ES-I3 (cell line): ENCODE measurements at regions not wholly inside any gene's neighbourhood (a gene's known extent, or its start where the extent isn't known, plus 50 kb on each side); places are given as distances from the start of the nearest gene placed in this dataset.
"Not testable (repeated sequence)": the region's sequence is repeated elsewhere in the genome, so short reads cannot be mapped to it uniquely, and the experiment has no call there.

Source experiments
- H3K36me3 ChIP-seq: 2 replicates; pipeline ENCODE4 v1.6.1; 2013; ENCODE audit warnings: mild to moderate bottlenecking, low read length, control low read depth, moderate library complexity; ENCODE audit not compliant: insufficient read depth
- H3K4me1 ChIP-seq: 2 replicates; pipeline ENCODE4 v1.6.1; 2013; ENCODE audit warnings: mild to moderate bottlenecking, control low read depth, low read length; ENCODE audit not compliant: insufficient read depth
- H3K9ac ChIP-seq: 2 replicates; pipeline ENCODE4 v1.6.1; 2013; ENCODE audit warnings: low read depth, mild to moderate bottlenecking, low read length, moderate library complexity
- H3K9me3 ChIP-seq: 2 replicates; pipeline ENCODE4 v1.6.1; 2013; ENCODE audit warnings: mild to moderate bottlenecking, low read length, moderate library complexity; ENCODE audit not compliant: control insufficient read depth, insufficient read depth

DNA sequence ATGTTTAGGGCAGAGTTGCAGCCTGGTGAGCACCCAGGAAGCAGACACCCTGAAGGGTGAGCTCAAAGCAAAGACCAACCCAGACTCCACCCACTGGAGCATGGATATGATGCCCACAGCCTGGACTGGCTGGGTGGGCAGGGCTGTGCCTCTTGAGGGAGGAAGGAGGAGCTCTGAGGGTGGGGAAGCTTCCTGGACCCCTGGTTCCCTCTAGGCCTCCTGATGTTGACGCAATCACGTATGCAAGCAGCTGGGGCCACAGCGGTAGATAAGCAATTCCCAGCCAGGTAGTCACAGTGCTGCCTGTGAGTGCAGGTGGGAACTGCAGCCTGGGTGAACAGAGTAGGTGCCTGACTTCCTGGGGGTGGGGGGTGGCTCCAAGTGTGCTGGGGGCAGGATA is 271.5 kb downstream of the CDK5RAP2 start:
- Histone ChIP-seq H3K4me1 (no peaks in the 10 kb centered on the region), H3K9ac (no peak overlapping the region), H3K9me3 (no peaks in the 10 kb centered on the region), H3K36me3 (no peaks in the 10 kb centered on the region; the same call in 1 of the 2 replicates)

DNA sequence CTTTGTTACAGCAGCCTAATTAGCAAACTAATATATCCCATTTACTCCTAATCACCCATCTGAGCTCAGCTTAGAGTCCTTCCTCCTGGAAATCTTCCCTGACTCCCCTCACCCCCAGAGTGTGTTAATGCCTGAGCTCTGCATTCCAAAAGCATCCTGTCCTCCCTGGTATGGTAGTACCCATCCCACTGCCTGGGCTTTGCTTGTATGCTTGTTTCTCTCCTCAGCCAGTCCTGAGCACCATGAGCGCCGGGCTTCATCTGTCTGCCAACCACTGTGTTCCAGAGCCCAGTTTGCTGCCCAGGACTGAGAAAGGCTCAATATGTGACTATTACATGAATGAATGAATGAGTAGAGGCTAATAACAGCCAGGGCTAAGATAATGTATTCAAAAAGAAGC is 272.4 kb downstream of the CDK5RAP2 start:
- no peaks in the 10 kb centered on the region; the same call in 1 of the 2 replicates for H3K36me3 ChIP-seq
- H3K9me3 ChIP-seq, result no peaks in the 10 kb centered on the region
- H3K4me1 ChIP-seq, result no peaks in the 10 kb centered on the region
- H3K9ac ChIP-seq, result no peak overlapping the region

DNA sequence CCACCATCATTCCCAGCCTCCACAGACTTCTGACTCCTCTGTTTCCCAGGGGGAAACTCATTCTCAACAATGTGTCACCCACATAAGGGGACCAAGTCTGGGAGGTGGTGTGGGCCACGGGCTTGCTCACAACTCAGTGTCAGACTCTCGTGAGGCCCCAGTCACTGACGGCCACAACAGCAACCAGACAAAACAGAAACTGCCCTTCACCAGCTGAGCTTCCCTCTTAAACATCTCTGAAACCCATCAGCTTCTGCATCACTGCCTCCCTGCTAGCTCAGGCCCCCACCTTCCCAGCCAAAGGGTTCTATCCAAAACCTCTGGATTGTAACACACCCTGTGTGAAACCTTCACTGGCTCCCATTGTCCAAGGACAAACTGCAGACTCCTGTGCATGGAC is 273.4 kb downstream of the CDK5RAP2 start:
- H3K4me1 ChIP-seq, result no peaks in the 10 kb centered on the region
- H3K9ac ChIP-seq, result no peak overlapping the region
- no peaks in the 10 kb centered on the region for H3K9me3 ChIP-seq
- H3K36me3 ChIP-seq, result no peaks in the 10 kb centered on the region; the same call in 1 of the 2 replicates

DNA sequence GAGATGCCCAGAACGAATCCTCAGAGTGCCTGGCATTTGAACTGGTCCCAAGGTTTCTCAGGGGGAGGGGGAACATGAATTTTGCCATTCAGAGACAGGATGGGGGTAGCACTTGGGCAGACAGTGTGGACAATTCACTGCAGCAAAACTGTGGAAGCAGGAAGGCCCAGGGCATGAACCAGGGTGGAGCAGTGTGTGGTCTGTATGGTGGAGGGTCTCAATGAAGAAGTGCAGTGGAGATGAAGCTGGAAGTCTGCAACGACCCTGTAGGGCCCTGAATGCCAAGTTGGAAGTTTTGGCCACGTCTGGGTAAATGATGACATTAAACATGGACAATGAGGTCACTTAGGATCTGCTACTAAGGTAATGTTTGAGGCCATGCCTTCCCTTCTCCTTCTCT is 273.9 kb downstream of the CDK5RAP2 start:
- H3K9me3 ChIP-seq, result no peaks in the 10 kb centered on the region
- no peaks in the 10 kb centered on the region for H3K4me1 ChIP-seq
- no peak overlapping the region for H3K9ac ChIP-seq
- no peaks in the 10 kb centered on the region for H3K36me3 ChIP-seq

DNA sequence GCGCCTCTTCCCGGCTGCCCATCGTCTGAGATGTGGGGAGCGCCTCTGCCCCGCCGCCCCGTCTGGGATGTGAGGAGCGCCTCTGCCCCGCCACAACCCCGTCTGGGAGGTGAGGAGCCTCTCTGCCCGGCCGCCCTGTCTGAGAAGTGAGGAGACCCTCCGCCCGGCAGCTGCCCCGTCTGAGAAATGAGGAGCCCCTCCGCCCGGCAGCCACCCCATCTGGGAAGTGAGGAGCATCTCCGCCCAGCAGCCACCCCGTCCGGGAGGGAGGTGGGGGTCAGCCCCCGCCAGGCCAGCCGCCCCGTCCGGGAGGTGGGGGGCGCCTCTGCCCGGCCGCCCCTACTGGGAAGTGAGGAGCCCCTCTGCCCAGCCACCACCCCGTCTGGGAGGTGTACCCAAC is 275.1 kb downstream of the CDK5RAP2 start:
- H3K36me3 ChIP-seq, H3K4me1 ChIP-seq, H3K9me3 ChIP-seq, H3K9ac ChIP-seq: not testable (repeated sequence)

DNA sequence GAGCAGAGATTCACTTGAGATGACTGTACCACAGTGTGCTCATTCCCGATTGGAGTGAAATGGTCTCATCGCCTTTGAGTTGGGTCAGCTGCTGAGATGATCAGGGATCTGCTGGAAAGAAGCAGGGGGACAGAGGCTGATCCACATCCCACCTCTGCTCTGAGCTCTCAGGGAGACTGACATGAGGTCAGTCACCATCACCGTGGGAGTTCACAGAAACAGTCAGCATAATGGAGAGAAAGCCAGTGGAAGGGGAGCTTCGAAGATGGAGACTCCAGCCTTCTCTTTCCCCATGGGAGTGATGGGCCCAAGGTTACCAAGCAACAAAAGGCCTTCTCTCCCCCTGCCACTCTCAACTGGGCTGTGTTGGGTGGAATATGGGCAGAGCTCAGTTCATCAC is 276.4 kb downstream of the CDK5RAP2 start:
- Histone ChIP-seq H3K4me1 (no peaks in the 10 kb centered on the region), H3K36me3 (no peaks in the 10 kb centered on the region), H3K9me3 (no peaks in the 10 kb centered on the region), H3K9ac (no peak overlapping the region)

DNA sequence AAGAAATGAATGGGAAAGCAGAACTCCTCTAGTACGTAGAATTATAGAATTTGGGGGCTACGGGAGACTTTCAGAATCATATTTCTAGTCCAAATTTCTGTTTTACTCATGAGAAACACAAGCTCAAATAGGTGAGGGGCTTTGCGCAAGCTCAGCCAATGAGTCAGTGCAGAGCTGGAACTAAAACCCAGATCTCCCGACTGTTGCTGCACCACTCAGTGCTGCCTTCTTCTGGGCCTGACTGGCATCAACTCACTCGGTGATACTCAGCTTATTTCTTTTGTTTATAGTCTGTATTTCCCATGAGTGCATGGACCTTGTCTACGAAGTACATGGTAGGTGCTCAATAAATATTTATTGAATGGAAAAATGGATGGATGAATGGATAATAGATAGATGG is 280.2 kb downstream of the CDK5RAP2 start:
- Histone ChIP-seq H3K36me3 (no peaks in the 10 kb centered on the region), H3K4me1 (no peaks in the 10 kb centered on the region), H3K9me3 (no peaks in the 10 kb centered on the region), H3K9ac (no peak overlapping the region)

DNA sequence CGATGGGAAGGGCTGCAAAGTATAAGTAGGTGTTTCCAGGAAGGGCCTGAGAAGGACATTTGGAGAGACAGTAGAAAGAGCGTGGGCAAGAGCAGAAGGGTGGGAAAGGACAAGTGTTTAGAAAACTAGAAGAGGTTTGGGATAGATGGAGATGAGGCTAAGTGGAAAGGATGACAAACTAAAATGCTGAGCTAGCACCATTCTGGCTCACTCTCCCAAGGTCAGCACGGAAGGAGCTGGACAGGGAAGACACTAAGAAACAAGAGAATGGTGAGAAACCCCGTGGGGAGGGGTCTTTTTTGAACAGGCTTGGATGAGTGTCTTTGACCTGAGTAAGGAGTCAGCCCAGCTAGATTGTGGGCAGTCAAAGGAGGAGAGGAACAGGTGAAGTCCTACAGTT is 286.0 kb downstream of the CDK5RAP2 start:
- H3K9me3 ChIP-seq, result 0 out of 2 replicates have a peak, but pooled peaks cover 2% of the 10 kb centered on the region
- no peaks in the 10 kb centered on the region for H3K36me3 ChIP-seq
- H3K9ac ChIP-seq, result no peak overlapping the region
- no peaks in the 10 kb centered on the region for H3K4me1 ChIP-seq

DNA sequence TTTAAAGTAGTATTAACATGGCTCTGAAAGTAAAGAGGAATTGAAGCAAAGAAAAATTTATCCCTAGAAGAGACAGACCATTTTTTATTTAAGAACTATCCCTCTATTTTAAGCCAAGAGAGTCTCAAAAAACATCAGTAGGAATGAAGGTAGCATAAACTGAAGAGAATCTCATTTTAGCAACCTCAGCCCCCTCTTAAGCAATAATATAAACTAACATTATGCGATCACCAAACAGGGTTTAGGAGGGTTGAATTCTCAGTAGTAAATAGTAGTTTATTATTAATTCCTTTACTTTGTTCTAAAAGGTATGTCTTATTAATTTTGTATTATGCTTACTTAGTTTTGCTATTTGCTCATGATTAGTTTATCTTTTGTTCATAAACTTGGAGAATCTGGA is 287.4 kb downstream of the CDK5RAP2 start:
- Histone ChIP-seq H3K9me3 (0 out of 2 replicates have a peak, but pooled peaks cover 2% of the 10 kb centered on the region), H3K9ac (no peak overlapping the region), H3K36me3 (no peaks in the 10 kb centered on the region), H3K4me1 (no peaks in the 10 kb centered on the region)

DNA sequence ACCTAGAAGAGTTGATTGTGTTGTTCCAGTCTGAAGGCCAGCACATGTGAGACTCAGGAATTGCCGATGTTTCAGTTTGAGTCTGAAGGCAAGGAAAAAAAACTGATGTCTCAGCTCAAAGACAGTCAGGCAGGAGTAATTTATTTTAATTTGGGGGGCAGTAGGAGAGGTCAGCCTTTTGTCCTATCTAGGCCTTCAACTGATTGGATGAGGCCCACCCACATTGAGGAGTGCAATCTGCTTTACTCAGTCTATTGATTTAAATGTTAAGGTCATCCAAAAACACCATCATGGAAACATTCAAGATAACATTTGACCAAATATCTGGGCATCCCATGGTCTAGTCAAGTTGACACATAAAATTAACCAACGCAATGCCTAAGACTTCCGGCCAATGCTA is 288.9 kb downstream of the CDK5RAP2 start:
- Histone ChIP-seq H3K9me3 (0 out of 2 replicates have a peak, but pooled peaks cover 2% of the 10 kb centered on the region), H3K9ac (no peak overlapping the region), H3K4me1 (no peaks in the 10 kb centered on the region), H3K36me3 (no peaks in the 10 kb centered on the region)

DNA sequence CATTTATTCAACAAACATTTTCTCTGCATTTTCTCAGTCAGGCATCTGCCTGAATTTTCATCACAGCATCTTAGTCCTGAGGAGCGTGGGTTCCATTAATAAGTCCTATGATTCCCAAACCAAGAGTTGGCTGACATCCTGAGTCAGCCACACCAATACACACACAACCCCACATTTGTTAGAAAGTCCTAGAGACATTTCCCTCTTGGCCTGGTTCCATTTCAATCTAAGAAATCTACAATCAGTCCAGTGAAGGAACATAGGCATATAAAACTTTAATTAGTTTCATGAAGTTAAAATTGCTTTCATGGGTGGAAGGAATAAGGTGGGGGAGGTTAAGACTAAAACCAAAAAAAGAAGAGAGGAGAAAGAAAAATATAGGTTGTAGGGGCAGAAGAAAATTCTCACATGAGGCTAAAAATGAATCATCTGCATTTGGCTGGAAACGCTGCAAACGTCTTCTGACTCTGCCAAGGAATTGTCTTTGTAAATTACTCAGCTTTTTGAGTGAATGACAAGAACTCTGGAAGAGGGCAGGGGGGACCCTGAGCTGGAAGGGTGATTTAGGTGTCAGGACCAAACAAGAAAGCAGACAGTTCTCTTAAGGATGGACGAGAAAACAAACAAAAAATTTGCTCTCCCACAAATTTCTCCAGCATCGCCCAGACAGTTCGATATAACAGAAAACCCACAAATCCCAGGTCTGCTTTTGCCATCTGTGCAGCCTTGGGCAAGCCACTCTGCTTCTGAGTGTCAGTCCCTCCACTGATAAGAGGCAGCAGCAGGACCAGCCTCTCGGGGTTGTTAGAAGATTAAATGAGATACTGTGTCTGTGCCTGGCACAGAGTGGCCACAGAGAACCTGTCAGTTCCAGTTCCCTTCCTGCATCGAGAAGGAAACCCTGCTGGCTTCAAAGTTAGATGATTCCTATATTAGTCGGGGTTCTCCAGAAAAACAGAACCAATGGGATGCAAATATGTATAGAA is 289.7 kb downstream of the CDK5RAP2 start:
- H3K9me3 ChIP-seq, result 0 out of 2 replicates have a peak, but pooled peaks cover 2% of the 10 kb centered on the region
- no peak overlapping the region for H3K9ac ChIP-seq
- H3K4me1 ChIP-seq, result no peaks in the 10 kb centered on the region
- H3K36me3 ChIP-seq, result no peaks in the 10 kb centered on the region

DNA sequence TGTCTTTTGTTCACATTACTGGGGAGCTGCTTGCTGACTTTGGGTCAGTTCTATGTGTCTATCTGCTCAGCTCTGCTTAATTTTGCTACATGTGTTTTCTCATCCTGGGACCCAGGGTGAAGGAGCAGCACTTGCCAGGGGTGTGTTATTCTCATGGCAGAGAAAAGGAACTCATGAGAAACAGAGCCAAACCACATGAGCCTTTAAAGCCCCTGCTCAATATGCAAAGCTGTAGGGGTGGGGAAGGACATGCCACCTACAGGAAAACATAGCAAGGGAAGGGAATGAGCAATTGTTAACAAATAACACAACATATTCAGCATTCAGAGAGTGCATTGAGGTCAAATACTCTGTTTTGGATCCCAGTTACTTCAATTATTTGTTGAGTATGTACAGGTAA is 290.9 kb downstream of the CDK5RAP2 start:
- no peak overlapping the region for H3K9ac ChIP-seq
- H3K9me3 ChIP-seq, result 0 out of 2 replicates have a peak, but pooled peaks cover 2% of the 10 kb centered on the region
- no peaks in the 10 kb centered on the region for H3K36me3 ChIP-seq
- no peaks in the 10 kb centered on the region for H3K4me1 ChIP-seq

DNA sequence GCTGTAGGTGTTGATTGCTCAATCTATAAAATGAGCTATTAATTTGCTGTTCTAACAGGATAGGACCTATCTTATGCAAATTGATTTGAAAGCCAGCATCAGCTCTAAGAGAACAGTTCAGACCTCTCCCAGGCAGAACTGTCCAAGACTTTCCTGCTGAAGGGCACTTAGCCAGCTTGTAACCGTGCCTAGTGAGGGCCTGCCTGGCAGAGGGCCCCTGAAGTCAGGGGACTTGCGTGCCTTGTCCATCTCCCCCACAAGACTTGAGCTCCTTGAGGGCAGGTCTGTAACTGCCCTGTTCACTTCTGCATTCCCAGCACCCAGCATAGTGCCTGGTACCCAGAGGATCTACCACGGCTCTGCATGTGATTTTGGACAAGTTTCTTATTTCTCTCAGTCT is 293.4 kb downstream of the CDK5RAP2 start:
- Histone ChIP-seq H3K4me1 (no peaks in the 10 kb centered on the region), H3K36me3 (no peaks in the 10 kb centered on the region), H3K9me3 (0 out of 2 replicates have a peak, but pooled peaks cover 2% of the 10 kb centered on the region), H3K9ac (no peak overlapping the region)

DNA sequence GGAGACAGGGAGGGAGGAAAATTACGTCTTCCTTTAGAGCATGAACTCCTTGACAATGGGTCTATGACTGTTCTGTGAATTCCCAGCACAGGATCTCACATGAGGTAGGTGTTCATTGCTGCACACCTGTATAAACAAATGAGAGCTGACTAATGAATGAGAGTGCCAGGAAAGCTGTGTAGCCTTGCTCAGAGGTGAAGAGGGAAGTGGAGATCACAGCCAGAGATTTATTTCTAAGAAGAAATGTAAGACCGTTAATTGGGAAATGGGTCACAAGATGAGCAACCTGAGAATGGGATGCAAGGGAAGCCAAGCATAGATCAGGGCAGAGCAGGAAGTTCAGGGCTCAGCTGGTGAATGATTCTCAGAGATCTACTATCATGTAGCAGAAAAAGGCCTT is 295.1 kb downstream of the CDK5RAP2 start:
- Histone ChIP-seq H3K4me1 (no peaks in the 10 kb centered on the region), H3K9ac (no peak overlapping the region), H3K9me3 (no peaks in the 10 kb centered on the region), H3K36me3 (no peaks in the 10 kb centered on the region)

DNA sequence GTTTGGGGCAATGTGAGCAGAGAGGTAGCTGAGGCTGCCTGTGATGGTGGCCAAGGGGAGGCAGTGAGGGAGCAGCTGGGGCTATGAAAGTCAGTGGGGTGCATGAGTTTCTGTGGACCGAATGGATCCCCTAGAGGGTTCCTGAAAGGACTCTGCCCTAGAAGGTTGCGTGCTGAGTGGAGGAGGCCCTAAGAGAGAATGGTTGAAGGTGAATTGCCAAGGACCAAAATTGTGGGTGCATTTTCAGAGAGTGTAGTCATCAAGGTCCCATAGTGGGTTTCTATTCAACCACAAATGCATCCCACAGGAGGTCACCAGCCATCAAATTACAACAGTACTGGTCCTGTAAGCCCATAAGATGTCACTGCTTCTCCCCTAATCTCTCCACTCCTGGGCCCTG is 298.3 kb downstream of the CDK5RAP2 start:
- H3K4me1 ChIP-seq, result no peaks in the 10 kb centered on the region
- peaks cover 3% of the 10 kb centered on the region; the same call in 1 of the 2 replicates for H3K9me3 ChIP-seq
- no peak overlapping the region for H3K9ac ChIP-seq
- H3K36me3 ChIP-seq, result no peaks in the 10 kb centered on the region
